ENCODE measurements at regions not wholly inside any gene's neighbourhood (a gene's known extent, or its start where the extent isn't known, plus 50 kb on each side); places are given as distances from the start of the nearest gene placed in this dataset.

- peaks cover 1 to 13% (median 5%) of the 10 kb centered on the region in 7 donors for H3K9me3 Mint-ChIP-seq
- no peak overlapping the region for H3K4me3 ChIP-seq (replicated peaks in 1 of 3; ENCODE audit: low read depth in 2 of 3, low read length in 3 of 3)
These were observed 118.8 kb upstream of the MAP2 start for GRCh38 chr2:209305026-209305425.

GRCh38 chr2:209305746-209306196 lies 118.1 kb upstream of the MAP2 start:
- Mint-ChIP-seq H3K9me3 (peaks cover 0 to 13% (median 5%) of the 10 kb centered on the region in 7 donors), H3K27me3 (ENCODE audit: low read depth in 3 of 3) (peaks cover 0 to 2% (median 0%) of the 10 kb centered on the region in 3 donors), H3K4me3 (no peak overlapping the region), H3K4me1 (no peaks in the 10 kb centered on the region), H3K27ac (no peak overlapping the region), H3K36me3 (no peaks in the 10 kb centered on the region)
- no peak overlapping the region for H2AFZ ChIP-seq (ENCODE audit: insufficient read depth, low read depth, low read length, poor library complexity, severe bottlenecking)
- intact Hi-C loops (cut with micrococcal nuclease), result no loop called here
- H3K4me2 ChIP-seq (replicated peaks; ENCODE audit: extremely low read depth, low read length, poor library complexity, severe bottlenecking), result no peak overlapping the region
- no peaks in the 10 kb centered on the region for H3K27me3 ChIP-seq (ENCODE audit: control insufficient read depth in 2 of 2, insufficient read depth in 2 of 2, low read length in 2 of 2)
- H4K20me1 ChIP-seq (ENCODE audit: insufficient read depth, low read length), result no peaks in the 10 kb centered on the region
- no peak for TF ChIP-seq CTCF (IDR thresholded peaks at IDR 0.05)
- H3K79me2 ChIP-seq (ENCODE audit: insufficient read depth, low read length), result no peaks in the 10 kb centered on the region
- H3K4me1 ChIP-seq (ENCODE audit: control insufficient read depth in 1 of 2, insufficient read depth in 2 of 2, low read length in 2 of 2), result no peaks in the 10 kb centered on the region
- no peak overlapping the region for H3K9ac ChIP-seq (ENCODE audit: insufficient read depth, low read length, poor library complexity, severe bottlenecking)
- WGBS (ENCODE audit: insufficient coverage), result 93% methylated on average over 7 of the region's 7 CpGs
- no peak overlapping the region for H3K27ac ChIP-seq (ENCODE audit: low read depth in 1 of 2, low read length in 2 of 2)
- no peak overlapping the region for H3K4me3 ChIP-seq (replicated peaks in 1 of 3; ENCODE audit: low read depth in 2 of 3, low read length in 3 of 3)
- DNase-seq, result no peak
- H3K36me3 ChIP-seq (replicated peaks in 1 of 2; ENCODE audit: control insufficient read depth in 1 of 2, insufficient read depth in 2 of 2, low read length in 2 of 2), result no peaks in the 10 kb centered on the region
- peaks cover 0 to 4% of the 10 kb centered on the region in 2 donors for H3K9me3 ChIP-seq (replicated peaks in 1 of 2; ENCODE audit: control insufficient read depth in 1 of 2, insufficient read depth in 1 of 2, low read length in 2 of 2)

More at GRCh38 chr2:209305026-209305425, 118.8 kb upstream of the MAP2 start:
- Histone ChIP-seq H3K9me3 (replicated peaks in 1 of 2; ENCODE audit: control insufficient read depth in 1 of 2, insufficient read depth in 1 of 2, low read length in 2 of 2) (peaks cover 0 to 4% of the 10 kb centered on the region in 2 donors), H3K9ac (ENCODE audit: insufficient read depth, low read length, poor library complexity, severe bottlenecking) (no peak overlapping the region), H2AFZ (ENCODE audit: insufficient read depth, low read depth, low read length, poor library complexity, severe bottlenecking) (no peak overlapping the region), H3K4me1 (ENCODE audit: control insufficient read depth in 1 of 2, insufficient read depth in 2 of 2, low read length in 2 of 2) (no peaks in the 10 kb centered on the region), H3K27ac (ENCODE audit: low read depth in 1 of 2, low read length in 2 of 2) (no peak overlapping the region), H3K36me3 (replicated peaks in 1 of 2; ENCODE audit: control insufficient read depth in 1 of 2, insufficient read depth in 2 of 2, low read length in 2 of 2) (no peaks in the 10 kb centered on the region), H3K79me2 (ENCODE audit: insufficient read depth, low read length) (no peaks in the 10 kb centered on the region), H3K4me2 (replicated peaks; ENCODE audit: extremely low read depth, low read length, poor library complexity, severe bottlenecking) (no peak overlapping the region), H3K27me3 (ENCODE audit: control insufficient read depth in 2 of 2, insufficient read depth in 2 of 2, low read length in 2 of 2) (no peaks in the 10 kb centered on the region), H4K20me1 (ENCODE audit: insufficient read depth, low read length) (no peaks in the 10 kb centered on the region)
- Mint-ChIP-seq H3K36me3 (no peaks in the 10 kb centered on the region), H3K27me3 (ENCODE audit: low read depth in 3 of 3) (peaks cover 0 to 2% (median 0%) of the 10 kb centered on the region in 3 donors), H3K4me1 (no peaks in the 10 kb centered on the region), H3K4me3 (no peak overlapping the region), H3K27ac (no peak overlapping the region)
- intact Hi-C loops (cut with micrococcal nuclease), result no loop called here
- no peak for DNase-seq
- TF ChIP-seq CTCF (IDR thresholded peaks at IDR 0.05), result no peak
- WGBS (ENCODE audit: insufficient coverage), result 100% methylated on average over 1 of the region's 2 CpGs
